ENCODE measurements at regions not wholly inside any gene's neighbourhood (a gene's known extent, or its start where the extent isn't known, plus 50 kb on each side); places are given as distances from the start of the nearest gene placed in this dataset.
"Not testable (repeated sequence)": the region's sequence is repeated elsewhere in the genome, so short reads cannot be mapped to it uniquely, and the experiment has no call there.

DNA sequence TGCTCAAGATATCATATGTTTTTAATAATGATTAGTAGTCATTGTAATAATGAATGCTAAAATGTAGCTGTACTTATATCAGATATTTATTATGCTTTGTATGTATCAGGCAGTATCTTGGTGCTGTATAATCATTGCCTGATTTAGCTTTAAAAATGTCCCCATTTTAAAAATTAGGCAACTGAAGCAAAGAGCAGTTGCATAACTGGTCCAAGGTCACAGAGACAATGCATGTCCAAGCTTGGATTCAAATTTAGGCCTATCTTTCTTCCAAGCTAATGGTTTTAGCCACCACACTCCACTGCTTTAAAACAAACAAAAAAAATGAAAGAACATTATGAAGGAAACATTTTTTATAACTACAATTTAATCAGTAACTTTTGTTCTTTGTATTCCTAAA is 725.8 kb upstream of the RAG2 start:
- ChIA-PET POLR2A (no interaction called here), CTCF (interaction anchor here (0.8 to 1.3 kb wide), 2 partner anchors 8 to 10 kb away, joined by 3 read pairs; no protein-coding TSS in a partner anchor)
- TF ChIP-seq, protein P1, sequence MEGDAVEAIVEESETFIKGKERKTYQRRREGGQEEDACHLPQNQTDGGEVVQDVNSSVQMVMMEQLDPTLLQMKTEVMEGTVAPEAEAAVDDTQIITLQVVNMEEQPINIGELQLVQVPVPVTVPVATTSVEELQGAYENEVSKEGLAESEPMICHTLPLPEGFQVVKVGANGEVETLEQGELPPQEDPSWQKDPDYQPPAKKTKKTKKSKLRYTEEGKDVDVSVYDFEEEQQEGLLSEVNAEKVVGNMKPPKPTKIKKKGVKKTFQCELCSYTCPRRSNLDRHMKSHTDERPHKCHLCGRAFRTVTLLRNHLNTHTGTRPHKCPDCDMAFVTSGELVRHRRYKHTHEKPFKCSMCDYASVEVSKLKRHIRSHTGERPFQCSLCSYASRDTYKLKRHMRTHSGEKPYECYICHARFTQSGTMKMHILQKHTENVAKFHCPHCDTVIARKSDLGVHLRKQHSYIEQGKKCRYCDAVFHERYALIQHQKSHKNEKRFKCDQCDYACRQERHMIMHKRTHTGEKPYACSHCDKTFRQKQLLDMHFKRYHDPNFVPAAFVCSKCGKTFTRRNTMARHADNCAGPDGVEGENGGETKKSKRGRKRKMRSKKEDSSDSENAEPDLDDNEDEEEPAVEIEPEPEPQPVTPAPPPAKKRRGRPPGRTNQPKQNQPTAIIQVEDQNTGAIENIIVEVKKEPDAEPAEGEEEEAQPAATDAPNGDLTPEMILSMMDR (IDR thresholded peaks at IDR 0.05; ENCODE audit: control extremely low read depth, extremely low read depth, low read depth, missing control alignments) = no peak
- no peak for DNase-seq (ENCODE audit: extremely low spot score)

DNA sequence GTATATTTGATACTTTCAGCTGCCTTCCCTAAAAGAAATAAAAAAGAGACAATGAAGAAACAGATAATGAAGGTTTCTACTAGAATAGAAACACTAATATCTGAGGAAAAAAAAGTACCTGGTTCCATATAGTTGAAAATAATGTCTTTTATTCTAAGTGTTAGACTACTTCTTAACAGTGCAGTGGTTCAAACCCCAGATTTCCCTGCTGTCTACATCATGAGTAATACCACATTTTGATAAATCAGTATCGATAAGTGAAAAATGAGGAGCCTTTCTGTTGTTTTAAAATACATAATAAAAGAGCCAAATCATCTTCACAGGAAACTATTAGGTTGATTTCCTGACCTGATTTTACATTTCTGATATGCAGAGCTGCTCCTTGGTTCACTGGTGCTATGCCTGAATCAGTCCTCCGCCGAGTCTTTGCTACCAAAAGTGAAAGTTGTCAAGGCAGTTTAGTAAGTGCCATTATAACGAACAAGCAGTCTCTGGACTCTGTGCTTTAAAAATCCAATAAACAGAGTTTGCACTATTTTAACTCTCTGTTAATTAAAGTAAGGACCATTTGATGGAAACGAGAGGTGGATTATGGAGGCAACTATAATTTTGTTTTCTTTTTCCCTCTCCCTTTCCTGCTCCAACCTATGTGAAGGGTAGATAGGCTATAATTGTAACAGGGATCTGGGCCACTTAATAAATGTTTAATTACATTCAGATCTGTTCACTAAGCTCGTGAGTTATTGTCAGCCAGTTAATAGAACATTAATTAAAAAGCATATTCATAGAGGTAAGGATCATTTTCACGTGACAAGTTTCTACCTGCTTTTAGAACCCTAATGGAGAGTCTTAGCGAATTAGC is 724.5 kb upstream of the RAG2 start:
- POLR2A ChIA-PET = no interaction called here
- TF ChIP-seq, protein P1 (IDR thresholded peaks at IDR 0.05; ENCODE audit: control extremely low read depth, extremely low read depth, low read depth, missing control alignments) = no peak
- DNase-seq (ENCODE audit: extremely low spot score) = no peak
- CTCF ChIA-PET = no interaction called here

DNA sequence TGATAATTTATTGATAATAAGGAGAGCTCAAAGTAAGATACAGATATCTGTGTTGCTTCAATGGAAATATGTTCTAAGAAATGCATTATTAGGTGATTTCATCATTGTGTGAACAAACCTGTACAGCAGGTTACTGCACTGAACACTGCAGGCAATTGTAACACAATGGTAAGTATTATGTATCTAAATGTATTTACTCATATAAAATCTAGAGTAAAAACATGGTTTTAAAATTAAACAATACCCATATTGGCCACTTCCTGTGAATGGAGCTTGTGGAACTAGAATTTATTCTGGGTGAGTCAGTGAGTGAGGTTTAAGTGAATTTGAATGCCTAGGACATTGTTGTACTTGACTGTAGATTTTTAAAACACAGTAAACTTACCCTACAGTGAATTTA is 722.9 kb upstream of the RAG2 start:
- no peak for DNase-seq (ENCODE audit: extremely low spot score)
- CTCF ChIA-PET = interaction anchor here (1.4 kb wide), 1 partner anchor 13 kb away, joined by 3 read pairs; no protein-coding TSS in a partner anchor
- POLR2A ChIA-PET = no interaction called here
- TF ChIP-seq, protein P1 (IDR thresholded peaks at IDR 0.05; ENCODE audit: control extremely low read depth, extremely low read depth, low read depth, missing control alignments) = no peak

DNA sequence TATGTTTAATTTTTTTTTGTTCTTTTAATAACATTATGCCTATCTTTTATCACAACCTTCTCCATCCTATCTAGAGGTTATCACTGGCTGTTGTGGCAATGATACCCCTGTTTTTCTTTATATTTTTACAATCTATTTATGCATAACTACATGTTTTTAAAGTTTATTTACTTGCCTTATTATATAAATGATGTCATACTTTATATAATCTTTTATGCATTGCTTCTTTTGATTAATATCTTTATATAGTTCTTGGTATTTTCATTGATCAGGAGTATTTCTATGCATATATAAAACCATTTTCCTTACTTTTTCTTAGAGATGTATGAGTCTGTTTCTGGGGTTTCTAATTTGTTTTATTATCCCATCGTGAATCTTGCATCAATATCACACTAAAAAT is 719.8 kb upstream of the RAG2 start:
- CTCF ChIA-PET = interaction anchor here (1.3 kb wide), 1 partner anchor 10 kb away, joined by 3 read pairs; no protein-coding TSS in a partner anchor
- POLR2A ChIA-PET = no interaction called here
- TF ChIP-seq, protein P1 (IDR thresholded peaks at IDR 0.05; ENCODE audit: control extremely low read depth, extremely low read depth, low read depth, missing control alignments) = no peak
- no peak for DNase-seq (ENCODE audit: extremely low spot score)

DNA sequence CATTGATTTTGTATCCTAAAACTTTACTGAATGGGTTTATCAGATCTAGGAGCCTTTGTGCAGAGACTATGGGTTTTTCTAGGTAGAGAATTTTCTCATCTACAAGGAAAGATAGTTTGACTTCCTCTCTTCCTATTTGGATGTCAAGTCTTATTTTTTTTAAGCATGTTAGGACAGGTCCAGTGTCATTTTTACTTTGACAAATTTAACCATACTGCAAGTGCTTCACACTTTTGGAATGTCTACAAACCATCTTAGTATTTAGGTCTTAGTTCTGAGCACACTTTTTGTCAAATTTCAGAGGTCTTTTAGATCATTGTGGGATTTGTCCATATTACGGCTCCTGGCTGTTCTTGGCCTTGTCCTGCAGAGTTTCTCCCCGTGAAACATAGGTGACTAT is 715.2 kb upstream of the RAG2 start:
- TF ChIP-seq, protein P1 (IDR thresholded peaks at IDR 0.05; ENCODE audit: control extremely low read depth, extremely low read depth, low read depth, missing control alignments) = no peak
- ChIA-PET POLR2A (no interaction called here), CTCF (no interaction called here)
- DNase-seq (ENCODE audit: extremely low spot score) = no peak

DNA sequence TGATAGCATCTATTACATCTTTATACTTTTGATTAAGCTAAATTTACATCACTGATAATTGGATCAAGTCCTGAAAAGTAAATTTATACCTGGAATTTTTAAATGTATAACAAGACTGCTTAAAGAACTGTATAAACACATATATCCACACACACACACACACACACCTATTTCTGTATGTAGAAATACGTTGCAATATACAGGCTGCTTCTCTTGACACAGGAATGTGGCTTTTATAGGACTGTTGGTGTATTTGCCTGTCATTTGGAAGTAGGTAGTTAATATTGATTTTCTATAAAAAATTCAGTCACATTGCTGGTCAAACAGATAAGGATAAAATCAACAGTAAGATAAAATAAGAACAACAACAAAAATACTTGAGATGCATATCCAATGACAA is 708.5 kb upstream of the RAG2 start:
- no peak for DNase-seq (ENCODE audit: extremely low spot score)
- CTCF ChIA-PET = no interaction called here

DNA sequence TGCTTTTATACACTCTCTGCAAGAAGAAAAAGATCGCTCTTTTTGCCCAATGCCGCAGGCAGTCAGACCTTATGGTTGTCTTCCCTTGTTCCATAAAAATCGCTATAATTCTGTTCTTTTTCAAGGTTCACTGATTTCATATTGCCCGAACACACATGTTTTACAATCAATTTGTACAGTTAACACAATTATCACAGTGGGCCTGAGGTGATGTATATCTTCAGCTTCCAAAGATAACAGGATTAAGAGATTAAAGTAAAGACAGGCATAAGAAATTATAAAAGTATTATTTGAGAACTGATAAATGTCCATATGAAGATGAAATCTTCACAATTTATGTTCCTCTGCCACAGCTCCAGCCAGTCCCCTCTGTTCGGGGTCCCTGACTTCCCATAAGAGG is 703.4 kb upstream of the RAG2 start:
- CTCF ChIA-PET; POLR2A ChIA-PET; DNase-seq (ENCODE audit: extremely low spot score): not testable (repeated sequence)

More for the DNA sequence above, 708.5 kb upstream of the RAG2 start:
- TF ChIP-seq, protein P1 (IDR thresholded peaks at IDR 0.05; ENCODE audit: control extremely low read depth, extremely low read depth, low read depth, missing control alignments) = no peak
- POLR2A ChIA-PET = no interaction called here

All from GM10248 (cell line).